MM.1S (cell line): ENCODE measurements at regions not wholly inside any gene's neighbourhood (a gene's known extent, or its start where the extent isn't known, plus 50 kb on each side); places are given as distances from the start of the nearest gene placed in this dataset.

Source experiments
- DNase-seq: peaks from one replicate; pipeline ENCODE4 v3.0.0-alpha.2; 2015
- H2AFZ ChIP-seq: fragments of 300-600 bp; sonication (generic); 2 replicates; pipeline ENCODE4 v1.6.0; 2016; ENCODE audit warnings: antibody characterized with exemption, low read length
- H3F3A ChIP-seq: fragments of 300-600 bp; sonication (generic); 2 replicates; pipeline ENCODE4 v1.6.1; 2016; ENCODE audit warnings: mild to moderate bottlenecking, antibody characterized with exemption, low read length, moderate library complexity, mixed read lengths; ENCODE audit not compliant: insufficient read depth
- H3K27ac ChIP-seq: fragments of 300-600 bp; sonication (generic); 2 replicates; pipeline ENCODE4 v1.5.1; 2016; ENCODE audit warnings: mild to moderate bottlenecking, low read length
- H3K27me3 ChIP-seq: fragments of 300-600 bp; sonication (generic); replicated peaks from 2 replicates; pipeline ENCODE4 v1.6.0; 2016; ENCODE audit warnings: low read length; ENCODE audit not compliant: insufficient read depth
- H3K36me3 ChIP-seq: fragments of 300-600 bp; sonication (generic); replicated peaks from 2 replicates; pipeline ENCODE4 v1.6.1; 2016; ENCODE audit warnings: mild to moderate bottlenecking, low read length, mixed read lengths; ENCODE audit not compliant: insufficient read depth
- H3K4me1 ChIP-seq: fragments of 300-600 bp; sonication (generic); 2 replicates; pipeline ENCODE4 v1.6.1; 2016; ENCODE audit warnings: low read length, mixed read lengths
- H3K4me2 ChIP-seq: fragments of 300-600 bp; sonication (generic); 2 replicates; pipeline ENCODE4 v1.6.0; 2016; ENCODE audit warnings: low read depth, low read length
- H3K4me3 ChIP-seq: fragments of 300-600 bp; sonication (generic); 2 replicates; pipeline ENCODE4 v1.5.1; 2016; ENCODE audit warnings: low read length, mixed read lengths
- H3K79me2 ChIP-seq: fragments of 300-600 bp; sonication (generic); 2 replicates; pipeline ENCODE4 v1.6.1; 2016; ENCODE audit warnings: mixed run types, low read length, mixed read lengths
- H3K9ac ChIP-seq: fragments of 300-600 bp; sonication (generic); 2 replicates; pipeline ENCODE4 v1.6.1; 2016; ENCODE audit warnings: low read length, mixed read lengths
- H3K9me2 ChIP-seq: fragments of 300-600 bp; sonication (generic); replicated peaks from 2 replicates; pipeline ENCODE4 v1.6.1; 2016; ENCODE audit warnings: mild to moderate bottlenecking, low read length, mixed read lengths; ENCODE audit not compliant: insufficient read depth
- H3K9me3 ChIP-seq: fragments of 300-600 bp; sonication (generic); replicated peaks from 2 replicates; pipeline ENCODE4 v1.6.1; 2016; ENCODE audit warnings: mild to moderate bottlenecking, low read length, mixed read lengths; ENCODE audit not compliant: insufficient read depth
- H4K20me1 ChIP-seq: fragments of 300-600 bp; sonication (generic); 2 replicates; pipeline ENCODE4 v1.6.1; 2016; ENCODE audit warnings: mild to moderate bottlenecking, low read length, moderate library complexity, mixed read lengths; ENCODE audit not compliant: insufficient read depth
- EZH2 ChIP-seq: fragments of 300-600 bp; sonication (generic); optimal IDR thresholded peaks from 2 replicates; pipeline ENCODE3; 2017; ENCODE audit warnings: low read depth, mild to moderate bottlenecking, antibody characterized with exemption, low read length, mixed read lengths
- EZH2phosphoT487 ChIP-seq: fragments of 300-600 bp; sonication (generic); IDR thresholded peaks from 2 replicates; pipeline ENCODE4 v1.6.1; 2018; ENCODE audit warnings: antibody characterized with exemption, low read length
- TF ChIP-seq, protein P1 (sequence below): fragments of 300-600 bp; sonication (generic); IDR thresholded peaks from 2 replicates; pipeline ENCODE4 v1.5.1; 2016; ENCODE audit warnings: antibody characterized with exemption, low read length, mixed read lengths

DNA sequence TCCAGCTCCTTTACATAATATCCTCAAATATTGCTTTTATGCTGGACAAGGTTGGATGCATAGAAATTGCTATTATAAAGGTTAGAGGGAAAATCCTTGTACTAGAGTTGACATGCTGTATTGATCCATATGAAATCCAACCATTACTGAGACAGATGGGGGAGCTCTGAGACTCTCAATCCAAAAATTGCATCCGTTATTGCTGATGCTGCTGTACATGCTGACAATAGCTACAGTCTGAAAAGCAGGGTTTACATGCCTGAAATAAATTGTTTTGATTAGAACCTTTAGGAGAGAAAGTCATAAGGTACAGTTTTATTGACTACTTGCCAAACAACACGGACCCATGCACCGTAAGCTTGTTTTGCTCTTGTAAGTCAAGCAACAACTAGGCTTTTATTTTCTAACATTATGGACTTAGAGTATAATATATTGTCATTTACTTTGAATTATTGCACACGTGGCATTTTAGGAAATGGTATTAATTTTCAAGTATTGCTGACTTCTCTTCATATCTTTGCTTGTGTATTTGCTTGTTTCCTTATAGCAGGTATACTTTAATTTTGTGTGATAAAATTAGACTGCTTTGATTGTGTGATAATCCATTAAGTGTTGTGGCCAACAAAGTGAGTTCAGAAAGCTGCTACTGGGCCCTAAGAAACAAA is 1365.2 kb downstream of the STIM2 start:
- Histone ChIP-seq H3K9me3 (no peaks in the 10 kb centered on the region), H3K9ac (no peak overlapping the region), H4K20me1 (no peaks in the 10 kb centered on the region), H3K36me3 (no peaks in the 10 kb centered on the region), H3K9me2 (no peaks in the 10 kb centered on the region), H3K79me2 (no peaks in the 10 kb centered on the region), H2AFZ (no peak overlapping the region), H3K4me2 (no peak overlapping the region), H3K27ac (no peak overlapping the region), H3K4me3 (no peak overlapping the region), H3K4me1 (no peaks in the 10 kb centered on the region), H3K27me3 (no peaks in the 10 kb centered on the region), H3F3A (no peaks in the 10 kb centered on the region)
- TF ChIP-seq EZH2phosphoT487 (no peak), EZH2 (no peak)
- TF ChIP-seq, protein P1, sequence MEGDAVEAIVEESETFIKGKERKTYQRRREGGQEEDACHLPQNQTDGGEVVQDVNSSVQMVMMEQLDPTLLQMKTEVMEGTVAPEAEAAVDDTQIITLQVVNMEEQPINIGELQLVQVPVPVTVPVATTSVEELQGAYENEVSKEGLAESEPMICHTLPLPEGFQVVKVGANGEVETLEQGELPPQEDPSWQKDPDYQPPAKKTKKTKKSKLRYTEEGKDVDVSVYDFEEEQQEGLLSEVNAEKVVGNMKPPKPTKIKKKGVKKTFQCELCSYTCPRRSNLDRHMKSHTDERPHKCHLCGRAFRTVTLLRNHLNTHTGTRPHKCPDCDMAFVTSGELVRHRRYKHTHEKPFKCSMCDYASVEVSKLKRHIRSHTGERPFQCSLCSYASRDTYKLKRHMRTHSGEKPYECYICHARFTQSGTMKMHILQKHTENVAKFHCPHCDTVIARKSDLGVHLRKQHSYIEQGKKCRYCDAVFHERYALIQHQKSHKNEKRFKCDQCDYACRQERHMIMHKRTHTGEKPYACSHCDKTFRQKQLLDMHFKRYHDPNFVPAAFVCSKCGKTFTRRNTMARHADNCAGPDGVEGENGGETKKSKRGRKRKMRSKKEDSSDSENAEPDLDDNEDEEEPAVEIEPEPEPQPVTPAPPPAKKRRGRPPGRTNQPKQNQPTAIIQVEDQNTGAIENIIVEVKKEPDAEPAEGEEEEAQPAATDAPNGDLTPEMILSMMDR: no peak
- no peak for DNase-seq

DNA sequence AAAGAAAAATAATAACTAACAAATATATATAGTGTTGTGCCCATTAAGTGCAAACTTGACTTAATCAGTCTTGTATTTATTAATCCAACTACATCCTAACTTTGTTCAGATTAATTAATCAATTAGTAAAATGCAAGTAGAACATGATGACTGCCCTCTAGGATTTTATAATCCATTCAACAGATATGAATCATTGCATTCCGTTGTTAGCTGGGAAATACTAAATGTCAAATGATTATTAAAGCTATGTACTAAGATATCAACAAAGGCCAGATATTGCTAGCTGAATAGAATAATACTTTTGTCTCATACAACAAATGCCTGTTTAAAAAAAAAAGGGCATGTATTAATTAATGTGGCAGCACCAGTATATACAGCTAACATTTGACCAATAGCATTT is 1366.3 kb downstream of the STIM2 start:
- H3K27ac ChIP-seq: no peak overlapping the region
- no peak overlapping the region for H3K4me2 ChIP-seq
- no peaks in the 10 kb centered on the region for H3K4me1 ChIP-seq
- H4K20me1 ChIP-seq: no peaks in the 10 kb centered on the region
- H3K4me3 ChIP-seq: no peak overlapping the region
- H3K9ac ChIP-seq: no peak overlapping the region
- no peak overlapping the region for H2AFZ ChIP-seq
- H3K9me2 ChIP-seq: no peaks in the 10 kb centered on the region
- TF ChIP-seq, protein P1: no peak
- TF ChIP-seq EZH2phosphoT487: no peak
- no peak for TF ChIP-seq EZH2
- H3K79me2 ChIP-seq: no peaks in the 10 kb centered on the region
- H3K36me3 ChIP-seq: no peaks in the 10 kb centered on the region
- no peaks in the 10 kb centered on the region for H3F3A ChIP-seq
- H3K9me3 ChIP-seq: no peaks in the 10 kb centered on the region
- no peak for DNase-seq
- H3K27me3 ChIP-seq: no peaks in the 10 kb centered on the region

DNA sequence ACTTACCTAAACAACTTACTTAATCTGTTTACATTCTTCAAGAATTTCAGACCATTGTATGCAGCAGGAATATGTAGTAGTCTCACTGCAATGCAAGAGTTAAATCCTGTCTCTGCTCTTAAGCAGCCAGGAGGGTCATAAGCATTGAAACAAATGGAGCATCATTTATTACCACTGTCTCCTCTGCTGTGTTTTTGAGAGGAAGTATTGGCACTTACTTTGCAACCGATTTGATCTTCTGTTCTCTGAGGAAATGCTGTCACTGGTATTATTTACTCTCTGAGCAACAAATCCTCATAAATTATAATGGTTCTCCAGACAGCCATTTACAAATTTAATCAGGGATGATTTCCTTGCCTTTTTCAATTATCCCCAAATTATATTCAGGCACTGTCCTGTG is 1367.1 kb downstream of the STIM2 start:
- Histone ChIP-seq H3K4me2 (no peak overlapping the region), H3K27ac (no peak overlapping the region), H3K36me3 (no peaks in the 10 kb centered on the region), H2AFZ (no peak overlapping the region), H3K9ac (no peak overlapping the region), H3K4me1 (no peaks in the 10 kb centered on the region), H4K20me1 (no peaks in the 10 kb centered on the region), H3K27me3 (no peaks in the 10 kb centered on the region), H3K9me2 (no peaks in the 10 kb centered on the region), H3F3A (no peaks in the 10 kb centered on the region), H3K79me2 (no peaks in the 10 kb centered on the region), H3K4me3 (no peak overlapping the region), H3K9me3 (no peaks in the 10 kb centered on the region)
- no peak for TF ChIP-seq EZH2
- no peak for TF ChIP-seq EZH2phosphoT487
- DNase-seq: no peak

DNA sequence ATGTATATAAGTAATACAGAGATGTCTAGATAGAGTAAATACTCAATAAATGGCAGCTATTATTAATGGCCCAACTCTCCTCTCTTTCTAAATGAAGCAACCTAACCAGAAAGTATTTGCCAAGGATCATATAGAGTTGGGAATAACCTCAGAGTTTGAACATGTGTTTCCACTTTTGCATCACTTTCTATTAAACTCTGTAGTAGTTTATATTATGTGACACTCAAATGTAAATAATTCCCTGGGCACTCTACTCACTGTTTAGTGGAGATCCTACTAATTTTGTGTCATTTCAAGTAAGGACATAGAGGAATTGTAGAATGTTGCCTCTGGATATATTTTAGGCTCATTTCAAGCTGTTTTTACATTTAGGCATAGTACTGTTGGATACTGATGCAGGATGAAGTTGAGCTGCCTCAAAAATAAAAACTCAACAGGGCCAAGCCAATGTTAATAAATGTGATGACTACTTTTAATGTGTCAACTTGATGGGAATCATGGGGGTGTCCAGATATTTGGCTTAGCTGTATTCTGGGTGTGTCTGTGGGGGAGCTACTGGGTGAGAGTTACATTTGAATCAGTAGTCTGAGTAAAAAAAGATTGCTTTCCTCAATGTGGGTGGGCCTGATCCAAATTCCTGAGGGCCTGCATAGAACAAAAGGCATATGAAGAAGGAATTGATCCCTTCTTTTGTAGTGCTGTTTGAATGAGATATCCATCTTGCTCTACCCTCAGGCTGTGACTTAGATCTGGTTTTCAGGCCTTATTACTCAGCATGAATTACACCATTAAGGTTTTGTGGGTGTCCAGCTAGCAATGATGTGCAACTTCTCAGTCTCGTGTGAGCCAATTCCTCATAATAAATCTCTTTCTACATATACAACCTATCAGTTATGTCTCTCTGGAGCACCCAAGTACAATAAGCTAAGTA is 1368.2 kb downstream of the STIM2 start:
- DNase-seq: no peak
- Histone ChIP-seq H3K79me2 (no peaks in the 10 kb centered on the region), H3K4me3 (no peak overlapping the region), H3K9me2 (no peaks in the 10 kb centered on the region), H3K9me3 (no peaks in the 10 kb centered on the region), H3K36me3 (no peaks in the 10 kb centered on the region), H3K27ac (no peak overlapping the region), H3K4me2 (no peak overlapping the region), H3K4me1 (no peaks in the 10 kb centered on the region), H3K27me3 (no peaks in the 10 kb centered on the region), H3K9ac (no peak overlapping the region), H2AFZ (no peak overlapping the region), H4K20me1 (no peaks in the 10 kb centered on the region), H3F3A (no peaks in the 10 kb centered on the region)
- TF ChIP-seq EZH2 (no peak), EZH2phosphoT487 (no peak)
